H9 (cell line): ENCODE measurements at regions not wholly inside any gene's neighbourhood (a gene's known extent, or its start where the extent isn't known, plus 50 kb on each side); places are given as distances from the start of the nearest gene placed in this dataset.

Source experiments
- DNase-seq: peaks from one replicate; pipeline ENCODE4 v3.0.0-alpha.2; 2017
- H2AFZ ChIP-seq: one replicate; pipeline ENCODE4 v1.6.1; 2013; ENCODE audit warnings: mild to moderate bottlenecking, low read length, control low read depth, moderate library complexity
- H2AK5ac ChIP-seq: 2 replicates; pipeline ENCODE4 v1.6.1; 2013; ENCODE audit warnings: low read length, control low read depth, mixed read lengths; ENCODE audit not compliant: insufficient read length
- H2BK120ac ChIP-seq: one replicate; pipeline ENCODE4 v1.6.1; 2013; ENCODE audit warnings: low read depth, mild to moderate bottlenecking, low read length, control low read depth, inconsistent platforms; ENCODE audit not compliant: poor library complexity, severe bottlenecking
- H2BK12ac ChIP-seq: 2 replicates; pipeline ENCODE4 v1.6.1; 2013; ENCODE audit warnings: low read length, control low read depth, mixed read lengths, low read depth; ENCODE audit not compliant: insufficient read length
- H2BK15ac ChIP-seq: 2 replicates; pipeline ENCODE4 v1.6.1; 2013; ENCODE audit warnings: low read depth, low read length, control low read depth
- H2BK20ac ChIP-seq: one replicate; pipeline ENCODE4 v1.6.1; 2013; ENCODE audit warnings: low read depth, mild to moderate bottlenecking, low read length, control low read depth, inconsistent platforms; ENCODE audit not compliant: poor library complexity, severe bottlenecking
- H2BK5ac ChIP-seq: 2 replicates; pipeline ENCODE4 v1.6.1; 2013; ENCODE audit warnings: low read length, control low read depth, mixed read lengths; ENCODE audit not compliant: insufficient read length
- H3K14ac ChIP-seq: 2 replicates; pipeline ENCODE4 v1.6.1; 2013; ENCODE audit warnings: low read length, control low read depth; ENCODE audit not compliant: insufficient read depth
- H3K18ac ChIP-seq: 2 replicates; pipeline ENCODE4 v1.6.1; 2013; ENCODE audit warnings: low read depth, mild to moderate bottlenecking, mixed read lengths, low read length, control low read depth; ENCODE audit not compliant: insufficient read length
- H3K23ac ChIP-seq: 2 replicates; pipeline ENCODE4 v1.6.1; 2013; ENCODE audit warnings: low read length, control low read depth, mixed read lengths, low read depth; ENCODE audit not compliant: insufficient read length
- H3K23me2 ChIP-seq: 2 replicates; pipeline ENCODE4 v1.6.1; 2013; ENCODE audit warnings: low read depth, mild to moderate bottlenecking, mixed read lengths, low read length, control low read depth; ENCODE audit not compliant: insufficient read length, poor library complexity, severe bottlenecking
- H3K27ac ChIP-seq: 2 replicates; pipeline ENCODE4 v1.5.1; 2013; ENCODE audit warnings: low read length, control low read depth, mixed read lengths, low read depth; ENCODE audit not compliant: insufficient read length
- H3K27me3 ChIP-seq: 2 replicates; pipeline ENCODE4 v1.6.1; 2013; ENCODE audit warnings: low read length, control low read depth, inconsistent platforms; ENCODE audit not compliant: insufficient read depth
- H3K4ac ChIP-seq: 2 replicates; pipeline ENCODE4 v1.6.1; 2013; ENCODE audit warnings: low read depth, mild to moderate bottlenecking, control low read depth, inconsistent platforms, low read length, moderate library complexity
- H3K4me1 ChIP-seq: 2 replicates; pipeline ENCODE4 v1.6.1; 2013; ENCODE audit warnings: low read length, control low read depth, inconsistent platforms; ENCODE audit not compliant: insufficient read depth
- H3K4me2 ChIP-seq: 2 replicates; pipeline ENCODE4 v1.6.1; 2013; ENCODE audit warnings: low read length, control low read depth, mixed read lengths; ENCODE audit not compliant: insufficient read length, insufficient read depth
- H3K56ac ChIP-seq: 2 replicates; pipeline ENCODE4 v1.6.1; 2013; ENCODE audit warnings: low read depth, mild to moderate bottlenecking, mixed read lengths, low read length, control low read depth; ENCODE audit not compliant: insufficient read length
- H3K79me1 ChIP-seq: 2 replicates; pipeline ENCODE4 v1.6.1; 2013; ENCODE audit warnings: low read depth, mild to moderate bottlenecking, moderate library complexity, low read length, control low read depth, inconsistent platforms; ENCODE audit not compliant: insufficient read depth, poor library complexity, severe bottlenecking
- H3K79me2 ChIP-seq: 2 replicates; pipeline ENCODE4 v1.6.1; 2013; ENCODE audit warnings: low read length, control low read depth, inconsistent platforms; ENCODE audit not compliant: insufficient read depth
- H3K9ac ChIP-seq: 2 replicates; pipeline ENCODE4 v1.6.1; 2013; ENCODE audit warnings: low read length, control low read depth, mixed read lengths; ENCODE audit not compliant: insufficient read length; ENCODE audit errors: extremely low read depth
- H3K9me3 ChIP-seq: one replicate; pipeline ENCODE4 v1.6.1; 2013; ENCODE audit warnings: low read depth, low read length, inconsistent platforms; ENCODE audit not compliant: control insufficient read depth
- H3T11ph ChIP-seq: one replicate; pipeline ENCODE4 v1.6.1; 2013; ENCODE audit warnings: mild to moderate bottlenecking, low read length, control low read depth, inconsistent platforms
- H4K20me1 ChIP-seq: one replicate; pipeline ENCODE4 v1.6.1; 2013; ENCODE audit not compliant: control insufficient read depth, insufficient read length, insufficient read depth
- H4K5ac ChIP-seq: 2 replicates; pipeline ENCODE4 v1.6.1; 2013; ENCODE audit warnings: low read depth, mild to moderate bottlenecking, mixed read lengths, low read length, control low read depth; ENCODE audit not compliant: insufficient read length
- H4K8ac ChIP-seq: replicated peaks from 2 replicates; pipeline ENCODE4 v1.6.1; 2013; ENCODE audit warnings: low read length, control low read depth, mixed read lengths, low read depth; ENCODE audit not compliant: insufficient read length
- H4K91ac ChIP-seq: 2 replicates; pipeline ENCODE4 v1.6.1; 2013; ENCODE audit warnings: low read depth, mild to moderate bottlenecking, moderate library complexity, mixed read lengths, low read length, control low read depth; ENCODE audit not compliant: insufficient read length
- H3K27ac Mint-ChIP-seq, 3 experiments: 2 replicates in 2 of 3; 3 replicates in 1 of 3; pipeline ENCODE4 v1.8.0; 2020 to 2021; ENCODE audit warnings: mixed read lengths in 3 of 3, mild to moderate bottlenecking in 1 of 3, moderate library complexity in 1 of 3
- H3K27me3 Mint-ChIP-seq: 2 replicates; pipeline ENCODE4 v1.8.0; 2021; ENCODE audit warnings: low read depth, mild to moderate bottlenecking, moderate library complexity, mixed read lengths
- H3K36me3 Mint-ChIP-seq, 3 experiments: 2 replicates in 2 of 3; 3 replicates in 1 of 3; pipeline ENCODE4 v1.8.0; 2020 to 2021; ENCODE audit warnings: low read depth in 3 of 3, mixed read lengths in 3 of 3; ENCODE audit not compliant: insufficient read depth in 1 of 3
- H3K4me1 Mint-ChIP-seq, 2 experiments: 2 replicates each; pipeline ENCODE4 v1.8.0; 2020; ENCODE audit warnings: mixed read lengths in 2 of 2
- H3K4me3 Mint-ChIP-seq, 2 experiments: 2 replicates in 1 of 2; 3 replicates in 1 of 2; pipeline ENCODE4 v1.8.0; 2020 to 2021; ENCODE audit warnings: mild to moderate bottlenecking in 2 of 2, mixed read lengths in 2 of 2, moderate library complexity in 1 of 2
- H3K9me3 Mint-ChIP-seq, 2 experiments: 2 replicates in 1 of 2; 3 replicates in 1 of 2; pipeline ENCODE4 v1.8.0; 2020; ENCODE audit warnings: mild to moderate bottlenecking in 2 of 2, mixed read lengths in 2 of 2, moderate library complexity in 1 of 2
- WGBS: extraction: QIAGEN DNeasy Blood & Tissue Kit; methylation state at CpG from one replicate; pipeline ENCODE4 v1.1.7; 2013; ENCODE audit warnings: missing lambda C conversion rate, low lambda C conversion rate, mixed read lengths; ENCODE audit not compliant: insufficient read length; ENCODE audit errors: extremely low coverage; 5-methylcytosine and 5-hydroxymethylcytosine counted together
- TF ChIP-seq, protein P1 (sequence below): fragments of 200-600 bp; sonication (generic); conservative IDR thresholded peaks from 3 replicates; pipeline ENCODE4 v1.8.0; 2021; ENCODE audit warnings: antibody characterized with exemption, mild to moderate bottlenecking

DNA sequence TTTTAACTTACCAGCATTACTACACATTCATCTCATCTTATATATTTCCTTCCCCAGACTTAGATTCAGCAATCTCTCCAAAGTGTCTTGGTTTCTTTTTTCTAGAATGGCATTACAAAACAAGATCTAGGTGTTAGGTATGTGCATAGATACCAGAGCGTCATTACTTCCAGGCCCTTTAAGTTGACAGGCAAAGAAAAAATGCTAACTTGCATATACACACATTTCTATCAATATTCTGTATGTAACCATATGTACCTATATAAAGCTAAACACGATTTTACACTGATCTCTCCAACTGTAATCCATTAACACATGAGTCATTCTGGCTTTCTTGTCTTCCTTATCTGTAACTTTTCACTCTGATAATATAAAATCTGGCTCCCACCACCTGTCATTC lies 503.8 kb upstream of the NRXN1 start:
- Histone ChIP-seq H2BK120ac (no peak overlapping the region), H3K18ac (no peak overlapping the region), H2AFZ (no peak overlapping the region), H4K8ac (no peak overlapping the region), H3K79me1 (no peaks in the 10 kb centered on the region), H4K20me1 (no peaks in the 10 kb centered on the region), H3K27ac (no peak overlapping the region), H2BK20ac (no peak overlapping the region), H3K14ac (no peak overlapping the region), H3K27me3 (no peaks in the 10 kb centered on the region), H3K79me2 (no peaks in the 10 kb centered on the region), H3K23me2 (no peaks in the 10 kb centered on the region), H4K5ac (no peak overlapping the region), H2BK15ac (no peak overlapping the region), H3K4me2 (no peak overlapping the region), H3K4ac (no peak overlapping the region), H4K91ac (no peak overlapping the region), H3K56ac (no peak overlapping the region), H3T11ph (no peak overlapping the region), H3K9me3 (no peaks in the 10 kb centered on the region), H2BK12ac (no peak overlapping the region), H3K23ac (no peak overlapping the region), H3K9ac (no peak overlapping the region), H2AK5ac (no peak overlapping the region), H2BK5ac (no peak overlapping the region), H3K4me1 (no peaks in the 10 kb centered on the region)
- Mint-ChIP-seq H3K4me3 (no peak overlapping the region), H3K27ac (no peak overlapping the region), H3K9me3 (peaks cover 6% of the 10 kb centered on the region in 2 experiments; a peak in 3 of 5 replicates), H3K36me3 (peaks cover 0 to 13% (median 2%) of the 10 kb centered on the region in 3 experiments; a peak in 2 of 7 replicates), H3K27me3 (no peaks in the 10 kb centered on the region), H3K4me1 (no peaks in the 10 kb centered on the region)
- TF ChIP-seq, protein P1, sequence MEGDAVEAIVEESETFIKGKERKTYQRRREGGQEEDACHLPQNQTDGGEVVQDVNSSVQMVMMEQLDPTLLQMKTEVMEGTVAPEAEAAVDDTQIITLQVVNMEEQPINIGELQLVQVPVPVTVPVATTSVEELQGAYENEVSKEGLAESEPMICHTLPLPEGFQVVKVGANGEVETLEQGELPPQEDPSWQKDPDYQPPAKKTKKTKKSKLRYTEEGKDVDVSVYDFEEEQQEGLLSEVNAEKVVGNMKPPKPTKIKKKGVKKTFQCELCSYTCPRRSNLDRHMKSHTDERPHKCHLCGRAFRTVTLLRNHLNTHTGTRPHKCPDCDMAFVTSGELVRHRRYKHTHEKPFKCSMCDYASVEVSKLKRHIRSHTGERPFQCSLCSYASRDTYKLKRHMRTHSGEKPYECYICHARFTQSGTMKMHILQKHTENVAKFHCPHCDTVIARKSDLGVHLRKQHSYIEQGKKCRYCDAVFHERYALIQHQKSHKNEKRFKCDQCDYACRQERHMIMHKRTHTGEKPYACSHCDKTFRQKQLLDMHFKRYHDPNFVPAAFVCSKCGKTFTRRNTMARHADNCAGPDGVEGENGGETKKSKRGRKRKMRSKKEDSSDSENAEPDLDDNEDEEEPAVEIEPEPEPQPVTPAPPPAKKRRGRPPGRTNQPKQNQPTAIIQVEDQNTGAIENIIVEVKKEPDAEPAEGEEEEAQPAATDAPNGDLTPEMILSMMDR: no peak
- no CpG with 5 or more reads among the region's 2 CpGs for WGBS
- no peak for DNase-seq
